Hippocampal formation (tissue), 2 donors: ENCODE measurements at regions not wholly inside any gene's neighbourhood (a gene's known extent, or its start where the extent isn't known, plus 50 kb on each side); places are given as distances from the start of the nearest gene placed in this dataset.

ENCODE experiments used
- DNase-seq, 2 donors: peaks; one replicate each; lab custom pipeline; 2025; lab: John Stamatoyannopoulos, UW

- no peak for DNase-seq
Observed at GRCh38 chr22:47398921-47399790, 636.7 kb downstream of the TBC1D22A start.

- no peak for DNase-seq
Observed at GRCh38 chr22:47398491-47398890, 636.0 kb downstream of the TBC1D22A start.

GRCh38 chr22:47397673-47398072 is 635.2 kb downstream of the TBC1D22A start:
- no peak for DNase-seq

GRCh38 chr22:47396515-47396914 is 634.1 kb downstream of the TBC1D22A start:
- no peak for DNase-seq

GRCh38 chr22:47396105-47396504 is 633.7 kb downstream of the TBC1D22A start:
- no peak for DNase-seq

GRCh38 chr22:47395481-47395880 is 633.0 kb downstream of the TBC1D22A start:
- no peak for DNase-seq

GRCh38 chr22:47394504-47395440 is 632.3 kb downstream of the TBC1D22A start:
- DNase-seq = no peak

GRCh38 chr22:47393191-47393590 is 630.7 kb downstream of the TBC1D22A start:
- DNase-seq = no peak

GRCh38 chr22:47392729-47393128 is 630.3 kb downstream of the TBC1D22A start:
- no peak for DNase-seq

GRCh38 chr22:47392054-47392347 is 629.6 kb downstream of the TBC1D22A start:
- DNase-seq = no peak

- DNase-seq = no peak
Observed at GRCh38 chr22:47391169-47392053, 629.0 kb downstream of the TBC1D22A start.

- DNase-seq = no peak
Observed at GRCh38 chr22:47390026-47390970, 627.8 kb downstream of the TBC1D22A start.

- no peak for DNase-seq
Observed at GRCh38 chr22:47389201-47389600, 626.8 kb downstream of the TBC1D22A start.

GRCh38 chr22:47388778-47389177 is 626.3 kb downstream of the TBC1D22A start:
- no peak for DNase-seq

GRCh38 chr22:47388331-47388730 is 625.9 kb downstream of the TBC1D22A start:
- DNase-seq = no peak

GRCh38 chr22:47386812-47387510 is 624.5 kb downstream of the TBC1D22A start:
- DNase-seq = no peak

- no peak for DNase-seq
Observed at GRCh38 chr22:47384977-47385376, 622.5 kb downstream of the TBC1D22A start.

- no peak for DNase-seq
Observed at GRCh38 chr22:47382164-47382890, 619.9 kb downstream of the TBC1D22A start.

- no peak for DNase-seq
Observed at GRCh38 chr22:47381240-47381639, 618.8 kb downstream of the TBC1D22A start.
